ENCODE measurements at regions not wholly inside any gene's neighbourhood (a gene's known extent, or its start where the extent isn't known, plus 50 kb on each side); places are given as distances from the start of the nearest gene placed in this dataset.

- TF ChIP-seq POLR2AphosphoS5 (IDR thresholded peaks at IDR 0.05; ENCODE audit: low read depth, low read length) (no peak), REST (IDR thresholded peaks at IDR 0.05; ENCODE audit: insufficient read depth in 1 of 2, low read depth in 2 of 2, low read length in 1 of 2) (no peak), TCF7L2 (IDR thresholded peaks at IDR 0.05; ENCODE audit: low read depth, low read length) (no peak), SIN3A (IDR thresholded peaks at IDR 0.05; ENCODE audit: borderline replicate concordance, insufficient read depth, low read depth, low read length) (no peak)
- TF ChIP-seq, protein P1, sequence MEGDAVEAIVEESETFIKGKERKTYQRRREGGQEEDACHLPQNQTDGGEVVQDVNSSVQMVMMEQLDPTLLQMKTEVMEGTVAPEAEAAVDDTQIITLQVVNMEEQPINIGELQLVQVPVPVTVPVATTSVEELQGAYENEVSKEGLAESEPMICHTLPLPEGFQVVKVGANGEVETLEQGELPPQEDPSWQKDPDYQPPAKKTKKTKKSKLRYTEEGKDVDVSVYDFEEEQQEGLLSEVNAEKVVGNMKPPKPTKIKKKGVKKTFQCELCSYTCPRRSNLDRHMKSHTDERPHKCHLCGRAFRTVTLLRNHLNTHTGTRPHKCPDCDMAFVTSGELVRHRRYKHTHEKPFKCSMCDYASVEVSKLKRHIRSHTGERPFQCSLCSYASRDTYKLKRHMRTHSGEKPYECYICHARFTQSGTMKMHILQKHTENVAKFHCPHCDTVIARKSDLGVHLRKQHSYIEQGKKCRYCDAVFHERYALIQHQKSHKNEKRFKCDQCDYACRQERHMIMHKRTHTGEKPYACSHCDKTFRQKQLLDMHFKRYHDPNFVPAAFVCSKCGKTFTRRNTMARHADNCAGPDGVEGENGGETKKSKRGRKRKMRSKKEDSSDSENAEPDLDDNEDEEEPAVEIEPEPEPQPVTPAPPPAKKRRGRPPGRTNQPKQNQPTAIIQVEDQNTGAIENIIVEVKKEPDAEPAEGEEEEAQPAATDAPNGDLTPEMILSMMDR (IDR thresholded peaks at IDR 0.05), result no peak
Observed at GRCh38 chr18:55665506-55665905, 77.5 kb upstream of the TCF4 start.

Data from Panc1 (cell line).